ENCODE measurements at regions not wholly inside any gene's neighbourhood (a gene's known extent, or its start where the extent isn't known, plus 50 kb on each side); places are given as distances from the start of the nearest gene placed in this dataset.

GRCh38 chr3:187520027-187520945 lies 149.9 kb downstream of the SST start:
- TF ChIP-seq CTCF (optimal IDR thresholded peaks at IDR 0.05 in 1 of 3, IDR thresholded peaks at IDR 0.05 in 1 of 3, conservative IDR thresholded peaks at IDR 0.05 in 1 of 3; ENCODE audit: extremely low read depth in 1 of 3, insufficient read depth in 2 of 3, low read length in 3 of 3) (no peak), EZH2 (IDR thresholded peaks at IDR 0.05; ENCODE audit: low read length) (no peak)

All from keratinocyte (primary cell).